ENCODE measurements at regions not wholly inside any gene's neighbourhood (a gene's known extent, or its start where the extent isn't known, plus 50 kb on each side); places are given as distances from the start of the nearest gene placed in this dataset.

DNA sequence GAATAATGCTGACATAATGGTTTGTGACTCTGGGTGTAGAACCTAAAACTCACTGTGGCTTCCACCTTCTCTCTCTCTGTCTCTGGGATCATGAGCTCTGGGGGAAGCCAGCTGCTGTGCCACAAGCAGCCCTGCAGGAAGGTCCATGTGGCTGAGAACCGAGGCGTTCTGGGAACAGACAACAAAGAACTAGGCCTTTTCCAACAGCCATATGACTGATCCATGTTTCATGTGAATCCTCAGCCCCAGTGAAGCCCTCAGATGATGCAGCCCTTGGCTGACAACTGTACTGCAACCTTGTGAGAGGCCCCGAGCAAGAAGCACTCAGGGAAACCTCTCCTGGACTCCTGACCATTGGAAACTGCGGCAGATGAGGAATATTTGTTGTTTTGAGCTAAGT is 56.6 kb downstream of the HLA-G start:
- no peak for DNase-seq (ENCODE audit: low read depth, low spot score)
- H3K27ac ChIP-seq: no peak overlapping the region

DNA sequence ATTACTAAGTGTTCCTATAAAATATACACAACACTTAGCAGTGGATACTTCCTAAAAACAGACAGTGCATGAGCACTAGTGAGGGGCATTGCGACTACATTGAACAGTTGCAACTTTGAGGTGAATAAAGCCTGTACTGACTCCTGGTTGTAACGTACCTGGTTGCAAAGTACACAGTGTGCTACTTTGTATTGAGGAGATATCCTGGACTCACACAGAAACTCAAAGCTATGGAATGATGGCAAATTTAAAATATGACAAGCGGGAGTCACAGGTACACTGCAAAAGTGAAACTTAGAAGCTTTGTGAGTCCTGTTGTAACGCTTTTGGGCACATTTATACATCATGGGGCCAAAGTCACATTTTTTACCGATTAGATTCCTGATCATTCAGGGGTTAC is 55.6 kb upstream of the HLA-A start:
- H3K27ac ChIP-seq: peak overlapping the region; percentile 59

DNA sequence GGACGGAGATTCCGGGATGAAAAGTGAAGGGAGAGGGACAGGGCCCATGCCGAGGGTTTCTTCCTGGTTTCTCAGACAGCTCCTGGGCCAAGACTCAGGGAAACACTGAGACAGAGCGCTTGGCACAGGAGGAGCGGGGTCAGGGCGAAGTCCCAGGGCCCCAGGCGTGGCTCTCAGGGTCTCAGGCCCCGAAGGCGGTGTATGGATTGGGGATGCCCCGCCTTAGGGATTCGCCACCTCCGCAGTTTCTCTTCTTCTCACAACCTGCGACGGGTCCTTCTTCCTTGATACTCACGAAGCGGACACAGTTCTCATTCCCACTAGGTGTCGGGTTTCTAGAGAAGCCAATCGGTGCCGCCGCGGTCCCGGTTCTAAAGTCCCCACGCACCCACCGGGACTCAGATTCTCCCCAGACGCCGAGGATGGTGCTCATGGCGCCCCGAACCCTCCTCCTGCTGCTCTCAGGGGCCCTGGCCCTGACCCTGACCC is 55.0 kb upstream of the HLA-A start:
- DNase-seq (ENCODE audit: low read depth, low spot score): no peak
- H3K27ac ChIP-seq: peak overlapping the region; percentile 59

More for the DNA sequence above, 55.6 kb upstream of the HLA-A start:
- DNase-seq (ENCODE audit: low read depth, low spot score): no peak

DNA sequence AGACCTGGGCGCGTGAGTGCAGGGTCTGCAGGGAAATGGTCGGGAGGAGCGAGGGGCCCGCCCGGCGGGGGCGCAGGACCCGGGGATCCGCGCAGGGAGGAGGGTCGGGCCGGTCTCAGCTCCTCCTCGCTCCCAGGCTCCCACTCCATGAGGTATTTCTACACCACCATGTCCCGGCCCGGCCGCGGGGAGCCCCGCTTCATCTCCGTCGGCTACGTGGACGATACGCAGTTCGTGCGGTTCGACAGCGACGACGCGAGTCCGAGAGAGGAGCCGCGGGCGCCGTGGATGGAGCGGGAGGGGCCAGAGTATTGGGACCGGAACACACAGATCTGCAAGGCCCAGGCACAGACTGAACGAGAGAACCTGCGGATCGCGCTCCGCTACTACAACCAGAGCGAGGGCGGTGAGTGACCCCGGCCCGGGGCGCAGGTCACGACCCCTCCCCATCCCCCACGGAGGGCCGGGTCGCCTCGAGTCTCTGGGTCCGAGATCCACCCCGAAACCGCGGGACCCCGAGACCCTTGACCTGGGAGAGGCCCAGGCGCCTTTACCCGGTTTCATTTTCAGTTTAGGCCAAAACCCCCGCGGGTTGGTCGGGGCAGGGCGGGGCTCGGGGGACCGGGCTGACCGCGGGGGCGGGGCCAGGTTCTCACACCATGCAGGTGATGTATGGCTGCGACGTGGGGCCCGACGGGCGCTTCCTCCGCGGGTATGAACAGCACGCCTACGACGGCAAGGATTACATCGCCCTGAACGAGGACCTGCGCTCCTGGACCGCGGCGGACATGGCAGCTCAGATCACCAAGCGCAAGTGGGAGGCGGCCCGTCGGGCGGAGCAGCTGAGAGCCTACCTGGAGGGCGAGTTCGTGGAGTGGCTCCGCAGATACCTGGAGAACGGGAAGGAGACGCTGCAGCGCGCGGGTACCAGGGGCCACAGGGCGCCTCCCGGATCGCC is 54.2 kb upstream of the HLA-A start:
- no peak for DNase-seq (ENCODE audit: low read depth, low spot score)
- H3K27ac ChIP-seq: peak overlapping the region; percentile 59
